ENCODE measurements at regions not wholly inside any gene's neighbourhood (a gene's known extent, or its start where the extent isn't known, plus 50 kb on each side); places are given as distances from the start of the nearest gene placed in this dataset.
"Not testable (repeated sequence)": the region's sequence is repeated elsewhere in the genome, so short reads cannot be mapped to it uniquely, and the experiment has no call there.

- H3K27me3 Mint-ChIP-seq: no peaks in the 10 kb centered on the region
- H3K27ac Mint-ChIP-seq: no peak overlapping the region
- no peak overlapping the region for H3K4me3 Mint-ChIP-seq
- no peaks in the 10 kb centered on the region for H3K9me3 Mint-ChIP-seq
- H3K36me3 Mint-ChIP-seq: no peaks in the 10 kb centered on the region
- no peaks in the 10 kb centered on the region for H3K4me1 Mint-ChIP-seq
Measured at GRCh38 chr3:34421762-34422161, 623.3 kb downstream of the PDCD6IP start.

DNA sequence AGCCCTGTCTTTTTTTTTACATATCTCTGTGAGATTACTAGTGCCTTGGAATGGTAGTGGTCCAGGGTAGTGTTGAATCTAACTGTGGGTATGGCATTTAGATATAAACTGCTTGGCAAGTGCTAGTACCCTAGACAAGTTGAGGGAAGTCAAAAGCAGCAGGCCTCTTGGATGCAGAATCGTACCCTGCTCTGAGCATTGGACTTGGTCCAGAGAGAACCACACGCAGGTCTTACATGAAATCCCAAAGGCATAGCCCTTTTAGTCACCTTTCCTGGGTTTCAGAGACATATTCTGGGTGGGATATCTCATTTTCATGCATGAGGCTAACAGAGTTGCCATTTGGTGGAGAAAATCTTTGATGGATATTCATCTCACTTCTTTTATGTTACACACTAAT lies 641.4 kb downstream of the PDCD6IP start:
- no peaks in the 10 kb centered on the region for H3K36me3 Mint-ChIP-seq
- no peaks in the 10 kb centered on the region for H3K27me3 Mint-ChIP-seq
- H3K27ac Mint-ChIP-seq: no peak overlapping the region
- H3K4me1 Mint-ChIP-seq: no peaks in the 10 kb centered on the region
- no peak overlapping the region for H3K4me3 Mint-ChIP-seq
- peaks cover 14% of the 10 kb centered on the region for H3K9me3 Mint-ChIP-seq

GRCh38 chr3:34444137-34444536 lies 645.7 kb downstream of the PDCD6IP start:
- Mint-ChIP-seq H3K27ac (no peak overlapping the region), H3K4me3 (no peak overlapping the region), H3K4me1 (no peaks in the 10 kb centered on the region), H3K36me3 (no peaks in the 10 kb centered on the region), H3K9me3 (peaks cover 26% of the 10 kb centered on the region), H3K27me3 (no peaks in the 10 kb centered on the region)

DNA sequence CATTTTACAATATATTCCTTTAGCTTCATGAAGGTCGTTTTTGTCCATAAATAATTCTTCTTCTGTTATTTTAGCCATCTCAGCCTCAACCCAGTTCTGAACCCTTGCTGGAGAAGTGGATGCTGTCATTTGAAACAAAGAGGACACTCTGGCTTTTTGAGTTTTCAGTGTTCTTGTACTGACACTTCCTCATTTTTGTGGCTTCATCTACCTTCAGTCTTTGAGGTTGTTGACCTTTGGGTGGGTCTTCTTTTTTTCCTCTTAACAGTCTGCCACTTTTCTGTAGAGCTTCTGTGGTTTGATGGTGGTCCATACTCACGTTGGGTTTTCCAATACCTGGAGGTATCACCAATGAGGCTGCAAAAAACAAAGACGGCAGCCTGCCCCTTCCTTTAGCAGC lies 650.9 kb downstream of the PDCD6IP start:
- Mint-ChIP-seq H3K4me1 (no peaks in the 10 kb centered on the region), H3K4me3 (no peak overlapping the region), H3K9me3 (peaks cover 22% of the 10 kb centered on the region), H3K27me3 (no peaks in the 10 kb centered on the region), H3K36me3 (no peaks in the 10 kb centered on the region), H3K27ac (no peak overlapping the region)

DNA sequence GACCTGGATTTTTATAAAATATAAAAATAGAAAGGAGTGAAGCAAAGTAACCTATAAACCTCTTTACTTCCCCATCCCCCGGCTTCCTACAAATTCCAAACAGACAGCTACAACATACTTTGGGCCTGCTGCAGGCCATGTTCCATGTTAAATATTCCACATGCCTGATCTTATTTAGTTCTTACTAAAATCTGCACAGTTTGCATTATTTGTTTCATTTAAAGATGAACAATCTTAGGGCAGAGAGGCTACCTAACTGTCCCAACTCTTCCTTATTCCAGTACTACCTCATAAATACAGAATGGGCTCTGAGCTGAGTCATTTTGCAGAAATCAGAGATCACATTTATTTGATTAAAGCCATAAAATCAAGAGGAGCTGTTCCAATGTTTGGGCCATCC lies 665.0 kb downstream of the PDCD6IP start:
- no peak overlapping the region for H3K27ac Mint-ChIP-seq
- H3K4me3 Mint-ChIP-seq: no peak overlapping the region
- no peaks in the 10 kb centered on the region for H3K27me3 Mint-ChIP-seq
- H3K4me1 Mint-ChIP-seq: no peaks in the 10 kb centered on the region
- H3K9me3 Mint-ChIP-seq: peaks cover 22% of the 10 kb centered on the region
- peaks cover 4% of the 10 kb centered on the region for H3K36me3 Mint-ChIP-seq

GRCh38 chr3:34464646-34465045 lies 666.2 kb downstream of the PDCD6IP start:
- Mint-ChIP-seq H3K27me3 (no peaks in the 10 kb centered on the region), H3K9me3 (peaks cover 10% of the 10 kb centered on the region), H3K27ac (no peak overlapping the region), H3K4me3 (no peak overlapping the region), H3K36me3 (no peaks in the 10 kb centered on the region), H3K4me1 (no peaks in the 10 kb centered on the region)

- Mint-ChIP-seq H3K27ac (no peak overlapping the region), H3K36me3 (no peaks in the 10 kb centered on the region), H3K9me3 (peaks cover 7% of the 10 kb centered on the region), H3K4me1 (no peaks in the 10 kb centered on the region), H3K4me3 (no peak overlapping the region), H3K27me3 (peaks cover 2% of the 10 kb centered on the region)
Measured at GRCh38 chr3:34475851-34476250, 677.4 kb downstream of the PDCD6IP start.

GRCh38 chr3:34483311-34483887 lies 685.0 kb downstream of the PDCD6IP start:
- peak overlapping the region; percentile 51 for H3K4me3 Mint-ChIP-seq
- no peaks in the 10 kb centered on the region for H3K27me3 Mint-ChIP-seq
- H3K4me1 Mint-ChIP-seq: peaks cover 11% of the 10 kb centered on the region
- H3K9me3 Mint-ChIP-seq: no peaks in the 10 kb centered on the region
- no peaks in the 10 kb centered on the region for H3K36me3 Mint-ChIP-seq
- H3K27ac Mint-ChIP-seq: no peak overlapping the region

GRCh38 chr3:34504366-34504765 lies 705.9 kb downstream of the PDCD6IP start:
- Mint-ChIP-seq H3K36me3 (no peaks in the 10 kb centered on the region), H3K27me3 (no peaks in the 10 kb centered on the region), H3K4me3 (no peak overlapping the region), H3K4me1 (no peaks in the 10 kb centered on the region), H3K27ac (no peak overlapping the region), H3K9me3 (peaks cover 5% of the 10 kb centered on the region)

DNA sequence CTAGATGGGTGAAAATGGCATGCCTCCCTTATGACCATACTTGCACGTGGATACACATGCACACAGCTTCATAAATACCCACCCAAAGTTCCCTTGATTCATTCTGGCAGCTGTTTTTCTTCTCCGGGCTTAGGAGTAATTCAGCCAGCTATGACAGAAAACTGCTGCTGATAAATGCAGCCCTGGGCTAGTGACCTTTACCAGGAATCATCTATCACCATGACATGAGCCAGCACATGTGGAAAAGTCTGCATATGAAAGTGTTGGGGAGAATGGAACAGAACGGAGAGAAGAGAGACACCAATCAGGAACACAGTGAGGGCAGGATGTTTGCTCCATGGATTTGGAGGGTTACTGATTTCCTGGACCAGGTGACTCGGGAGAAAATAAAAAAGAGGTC lies 706.3 kb downstream of the PDCD6IP start:
- Mint-ChIP-seq H3K27me3 (no peaks in the 10 kb centered on the region), H3K36me3 (no peaks in the 10 kb centered on the region), H3K4me1 (no peaks in the 10 kb centered on the region), H3K27ac (no peak overlapping the region), H3K4me3 (no peak overlapping the region), H3K9me3 (peaks cover 5% of the 10 kb centered on the region)

GRCh38 chr3:34508732-34509131 lies 710.3 kb downstream of the PDCD6IP start:
- no peak overlapping the region for H3K4me3 Mint-ChIP-seq
- H3K27me3 Mint-ChIP-seq: no peaks in the 10 kb centered on the region
- H3K4me1 Mint-ChIP-seq: no peaks in the 10 kb centered on the region
- H3K36me3 Mint-ChIP-seq: no peaks in the 10 kb centered on the region
- H3K27ac Mint-ChIP-seq: no peak overlapping the region
- H3K9me3 Mint-ChIP-seq: peaks cover 5% of the 10 kb centered on the region

- no peaks in the 10 kb centered on the region for H3K9me3 Mint-ChIP-seq
- no peak overlapping the region for H3K27ac Mint-ChIP-seq
- no peaks in the 10 kb centered on the region for H3K27me3 Mint-ChIP-seq
- no peak overlapping the region for H3K4me3 Mint-ChIP-seq
- no peaks in the 10 kb centered on the region for H3K4me1 Mint-ChIP-seq
- no peaks in the 10 kb centered on the region for H3K36me3 Mint-ChIP-seq
Measured at GRCh38 chr3:34511891-34512290, 713.5 kb downstream of the PDCD6IP start.

- not testable (repeated sequence) for H3K4me3 Mint-ChIP-seq, H3K27ac Mint-ChIP-seq
Measured at GRCh38 chr3:34519008-34519407, 720.6 kb downstream of the PDCD6IP start.

GRCh38 chr3:34531156-34531555 lies 732.7 kb downstream of the PDCD6IP start:
- H3K4me3 Mint-ChIP-seq: no peak overlapping the region
- no peaks in the 10 kb centered on the region for H3K36me3 Mint-ChIP-seq
- no peaks in the 10 kb centered on the region for H3K4me1 Mint-ChIP-seq
- H3K27me3 Mint-ChIP-seq: no peaks in the 10 kb centered on the region
- no peak overlapping the region for H3K27ac Mint-ChIP-seq
- H3K9me3 Mint-ChIP-seq: peaks cover 4% of the 10 kb centered on the region

More at GRCh38 chr3:34519008-34519407, 720.6 kb downstream of the PDCD6IP start:
- not testable (repeated sequence) for H3K36me3 Mint-ChIP-seq, H3K4me1 Mint-ChIP-seq, H3K9me3 Mint-ChIP-seq, H3K27me3 Mint-ChIP-seq

DNA sequence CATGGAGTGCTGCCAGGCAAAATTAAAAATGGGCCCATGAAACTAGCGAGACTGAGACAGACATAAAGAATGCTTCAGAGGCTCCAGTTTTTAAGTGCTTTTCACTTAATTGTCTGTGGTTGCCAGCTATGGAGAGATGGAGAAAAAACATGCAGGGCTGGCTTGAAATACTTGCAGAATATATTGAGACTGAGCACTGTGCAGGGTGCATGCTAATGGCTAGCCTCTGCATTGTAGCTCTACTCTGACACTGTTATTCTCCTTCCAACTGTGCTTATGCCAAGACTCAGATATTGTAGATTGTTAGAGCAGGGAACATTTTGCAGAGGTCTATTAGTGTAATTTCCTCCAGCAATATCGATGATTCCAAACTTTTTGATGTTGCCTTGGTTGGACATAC lies 735.0 kb downstream of the PDCD6IP start:
- no peaks in the 10 kb centered on the region for H3K9me3 Mint-ChIP-seq
- H3K27ac Mint-ChIP-seq: no peak overlapping the region
- H3K4me3 Mint-ChIP-seq: no peak overlapping the region
- H3K27me3 Mint-ChIP-seq: no peaks in the 10 kb centered on the region
- no peaks in the 10 kb centered on the region for H3K4me1 Mint-ChIP-seq
- H3K36me3 Mint-ChIP-seq: no peaks in the 10 kb centered on the region

- Mint-ChIP-seq H3K27ac (no peak overlapping the region), H3K36me3 (no peaks in the 10 kb centered on the region), H3K4me1 (no peaks in the 10 kb centered on the region), H3K4me3 (no peak overlapping the region), H3K27me3 (no peaks in the 10 kb centered on the region), H3K9me3 (no peaks in the 10 kb centered on the region)
Measured at GRCh38 chr3:34534013-34534412, 735.6 kb downstream of the PDCD6IP start.

GRCh38 chr3:34544136-34544535 lies 745.7 kb downstream of the PDCD6IP start:
- H3K27me3 Mint-ChIP-seq: no peaks in the 10 kb centered on the region
- no peaks in the 10 kb centered on the region for H3K36me3 Mint-ChIP-seq
- H3K9me3 Mint-ChIP-seq: no peaks in the 10 kb centered on the region
- H3K4me1 Mint-ChIP-seq: no peaks in the 10 kb centered on the region
- H3K4me3 Mint-ChIP-seq: no peak overlapping the region
- H3K27ac Mint-ChIP-seq: no peak overlapping the region

Measured in activated naive CD4-positive, alpha-beta T cell treated with anti-CD3 and anti-CD28 coated beads, Interleukin-2, amount 50 U/mL, for 24 hours (primary cell).